Kidney capillary endothelial cell (primary cell): ENCODE measurements at regions not wholly inside any gene's neighbourhood (a gene's known extent, or its start where the extent isn't known, plus 50 kb on each side); places are given as distances from the start of the nearest gene placed in this dataset.
"Not testable (repeated sequence)": the region's sequence is repeated elsewhere in the genome, so short reads cannot be mapped to it uniquely, and the experiment has no call there.

ENCODE experiments used
- DNase-seq: peaks from one replicate; pipeline ENCODE4 v3.0.0-alpha.2; 2018; ENCODE audit warnings: low spot score

- no peak for DNase-seq
Observed at GRCh38 chr11:97756571-97757335, 1264.0 kb upstream of the CNTN5 start.

- DNase-seq = no peak
Observed at GRCh38 chr11:97761175-97761574, 1259.6 kb upstream of the CNTN5 start.

- DNase-seq = no peak
Observed at GRCh38 chr11:97764193-97764592, 1256.6 kb upstream of the CNTN5 start.

GRCh38 chr11:97764605-97765004 is 1256.1 kb upstream of the CNTN5 start:
- no peak for DNase-seq

- no peak for DNase-seq
Observed at GRCh38 chr11:97770570-97770969, 1250.2 kb upstream of the CNTN5 start.

GRCh38 chr11:97772705-97773104 is 1248.0 kb upstream of the CNTN5 start:
- no peak for DNase-seq

- DNase-seq = not testable (repeated sequence)
Observed at GRCh38 chr11:97784388-97784787, 1236.4 kb upstream of the CNTN5 start.

GRCh38 chr11:97786961-97787360 is 1233.8 kb upstream of the CNTN5 start:
- no peak for DNase-seq

GRCh38 chr11:97794876-97795275 is 1225.9 kb upstream of the CNTN5 start:
- DNase-seq = no peak

GRCh38 chr11:97800891-97801290 is 1219.9 kb upstream of the CNTN5 start:
- no peak for DNase-seq

GRCh38 chr11:97814325-97814959 is 1206.3 kb upstream of the CNTN5 start:
- no peak for DNase-seq

GRCh38 chr11:97815667-97816066 is 1205.1 kb upstream of the CNTN5 start:
- peak; percentile 7 for DNase-seq

GRCh38 chr11:97832451-97832850 is 1188.3 kb upstream of the CNTN5 start:
- no peak for DNase-seq

- DNase-seq = no peak
Observed at GRCh38 chr11:97833412-97833811, 1187.3 kb upstream of the CNTN5 start.

GRCh38 chr11:97844016-97844415 is 1176.7 kb upstream of the CNTN5 start:
- DNase-seq = no peak

- no peak for DNase-seq
Observed at GRCh38 chr11:97847730-97848129, 1173.0 kb upstream of the CNTN5 start.

GRCh38 chr11:97850701-97851100 is 1170.0 kb upstream of the CNTN5 start:
- no peak for DNase-seq

- no peak for DNase-seq
Observed at GRCh38 chr11:97854357-97854756, 1166.4 kb upstream of the CNTN5 start.

- DNase-seq = no peak
Observed at GRCh38 chr11:97854877-97855276, 1165.9 kb upstream of the CNTN5 start.

- no peak for DNase-seq
Observed at GRCh38 chr11:97856666-97857065, 1164.1 kb upstream of the CNTN5 start.

GRCh38 chr11:97860237-97860636 is 1160.5 kb upstream of the CNTN5 start:
- DNase-seq = no peak

- DNase-seq = no peak
Observed at GRCh38 chr11:97862021-97862420, 1158.7 kb upstream of the CNTN5 start.

GRCh38 chr11:97865424-97866012 is 1155.2 kb upstream of the CNTN5 start:
- DNase-seq = no peak
